HCT116 (cell line): ENCODE measurements at regions not wholly inside any gene's neighbourhood (a gene's known extent, or its start where the extent isn't known, plus 50 kb on each side); places are given as distances from the start of the nearest gene placed in this dataset.

ENCODE experiments used
- ATAC-seq: fragments of 200-7000 bp; cut with Tn5 transposase; 2 replicates; pipeline ENCODE4 v1.9.1; 2020; ENCODE audit warnings: mild to moderate bottlenecking, moderate library complexity
- BruUV-seq: library from RNA; stranded (reverse); fragments of 400-500 nt; replicated peaks from 2 replicates; lab custom pipeline; 2021; lab: Mats Ljungman, UMichigan
- CTCF ChIA-PET: fragments of 300-600 bp; sonication (Branson Sonifier 250); formaldehyde crosslinking; loops from one replicate; lab custom pipeline; 2021; ENCODE audit warnings: antibody characterized with exemption; lab: Charles Lee
- POLR2A ChIA-PET: fragments of 300-600, 350-600 bp; sonication (Branson Sonifier 250); formaldehyde crosslinking; loops from one replicate; lab custom pipeline; 2021; ENCODE audit warnings: antibody characterized with exemption; lab: Charles Lee
- RAD21 ChIA-PET, 2 experiments: fragments of 300-600 bp; sonication (Branson Sonifier 250); formaldehyde crosslinking; loops; one replicate each; lab custom pipeline; 2023; ENCODE audit warnings: low total read pairs in 2 of 2; ENCODE audit not compliant: uncharacterized antibody in 2 of 2, unreplicated experiment in 2 of 2, low non-redundant PET in 1 of 2; lab: Charles Lee
- DNase-seq: peaks from one replicate; pipeline ENCODE4 v3.0.0-alpha.2; 2010; ENCODE audit warnings: low read depth, low spot score
- H2AFZ ChIP-seq: fragments of 200-600 bp; shearing (Covaris generic), sonication (generic); 2 replicates; pipeline ENCODE4 v1.6.1; 2017; ENCODE audit warnings: low read depth, mixed run types, mixed read lengths, antibody characterized with exemption, low read length; ENCODE audit not compliant: poor library complexity, severe bottlenecking
- H3K27ac ChIP-seq: 2 replicates; pipeline ENCODE4 v1.5.1; 2012; ENCODE audit warnings: low read depth, low read length
- H3K27me3 ChIP-seq: fragments of 200-600 bp; sonication (generic); 2 replicates; pipeline ENCODE4 v1.6.1; 2016; ENCODE audit warnings: mixed run types, low read length, mixed read lengths; ENCODE audit not compliant: insufficient read depth
- H3K36me3 ChIP-seq, 2 experiments: fragments of 200-500 bp in 1 of 2; fragments of 200-600 bp in 1 of 2; sonication (Bioruptor generic) in 1 of 2; sonication (generic) in 1 of 2; 2 replicates each; pipeline versions ENCODE4 v1.5.1 to v1.6.1; 2014 to 2016; ENCODE audit warnings: low read length in 2 of 2, inconsistent platforms in 1 of 2, mixed read lengths in 1 of 2, mixed run types in 1 of 2; ENCODE audit not compliant: insufficient read depth in 2 of 2, control insufficient read depth in 1 of 2
- H3K4me1 ChIP-seq, 2 experiments: fragments of 200-600 bp in 1 of 2; sonication (generic) in 1 of 2; 2 replicates each; pipeline versions ENCODE4 v1.5.1 to v1.6.1; 2012 to 2017; ENCODE audit warnings: low read length in 2 of 2, inconsistent platforms in 1 of 2, mild to moderate bottlenecking in 1 of 2, mixed read lengths in 1 of 2, mixed run types in 1 of 2, moderate library complexity in 1 of 2; ENCODE audit not compliant: insufficient read depth in 2 of 2, control insufficient read depth in 1 of 2
- H3K4me2 ChIP-seq: fragments of 200-600 bp; sonication (generic); 2 replicates; pipeline ENCODE4 v1.6.1; 2017; ENCODE audit warnings: mixed run types, low read length, mixed read lengths
- H3K4me3 ChIP-seq, 2 experiments: fragments of 200-600 bp in 1 of 2; sonication (generic) in 1 of 2; replicated peaks in 1 of 2; 2 replicates each; pipeline ENCODE4 v1.5.1; 2011 to 2016; ENCODE audit warnings: low read length in 2 of 2, control low read depth in 1 of 2, low read depth in 1 of 2, mild to moderate bottlenecking in 1 of 2, mixed read lengths in 1 of 2, mixed run types in 1 of 2
- H3K79me2 ChIP-seq: fragments of 200-600 bp; sonication (generic); 2 replicates; pipeline ENCODE4 v1.6.1; 2017; ENCODE audit warnings: mild to moderate bottlenecking, mixed run types, low read length, moderate library complexity, mixed read lengths; ENCODE audit not compliant: insufficient read depth
- H3K9ac ChIP-seq: fragments of 200-600 bp; sonication (generic); 2 replicates; pipeline ENCODE4 v1.6.1; 2016; ENCODE audit warnings: low read length, mixed read lengths
- H3K9me2 ChIP-seq: fragments of 200-600 bp; sonication (generic), shearing (Covaris generic); 2 replicates; pipeline ENCODE4 v1.6.1; 2017; ENCODE audit warnings: mixed run types, mild to moderate bottlenecking, moderate library complexity; ENCODE audit not compliant: insufficient read depth
- H3K9me3 ChIP-seq, 2 experiments: fragments of 200-500 bp in 1 of 2; fragments of 200-600 bp in 1 of 2; sonication (Bioruptor generic) in 1 of 2; sonication (generic) in 1 of 2; 2 replicates each; pipeline ENCODE4 v1.6.1; 2014 to 2017; ENCODE audit warnings: low read length in 2 of 2, mixed read lengths in 2 of 2, inconsistent platforms in 1 of 2, low read depth in 1 of 2, mild to moderate bottlenecking in 1 of 2, mixed run types in 1 of 2, moderate library complexity in 1 of 2; ENCODE audit not compliant: control insufficient read depth in 1 of 2, insufficient read depth in 1 of 2
- H4K20me1 ChIP-seq: fragments of 200-600 bp; sonication (generic), shearing (Covaris generic); 2 replicates; pipeline ENCODE4 v1.6.1; 2017; ENCODE audit warnings: mixed run types, mild to moderate bottlenecking, moderate library complexity; ENCODE audit not compliant: insufficient read depth
- ATF3 ChIP-seq: IDR thresholded peaks from 2 replicates; pipeline ENCODE4 v1.6.1; 2012
- CBX3 ChIP-seq: IDR thresholded peaks from 2 replicates; pipeline ENCODE4 v1.6.1; 2012; ENCODE audit warnings: low read depth
- EGR1 ChIP-seq: IDR thresholded peaks from 2 replicates; pipeline ENCODE4 v1.6.1; 2012; ENCODE audit warnings: low read depth
- ELF1 ChIP-seq: IDR thresholded peaks from 2 replicates; pipeline ENCODE4 v1.6.1; 2012; ENCODE audit warnings: low read depth, borderline replicate concordance
- EZH2 ChIP-seq: fragments of 200-600 bp; sonication (generic); IDR thresholded peaks from 2 replicates; pipeline ENCODE4 v1.6.1; 2017; ENCODE audit warnings: antibody characterized with exemption, mixed run types
- FOSL1 ChIP-seq: IDR thresholded peaks from 2 replicates; pipeline ENCODE4 v1.6.1; 2012; ENCODE audit warnings: low read depth
- JUND ChIP-seq: IDR thresholded peaks from 2 replicates; pipeline ENCODE4 v1.6.1; 2012
- POLR2A ChIP-seq: IDR thresholded peaks from 2 replicates; pipeline ENCODE4 v1.7.0; 2011; ENCODE audit warnings: borderline replicate concordance; ENCODE audit not compliant: insufficient read depth, insufficient read length; ENCODE audit errors: extremely low read depth
- POLR2AphosphoS5 ChIP-seq: IDR thresholded peaks from 2 replicates; pipeline ENCODE4 v1.6.1; 2011; ENCODE audit warnings: mild to moderate bottlenecking, low read depth, low read length, moderate library complexity
- RAD21 ChIP-seq: IDR thresholded peaks from 2 replicates; pipeline ENCODE4 v1.6.1; 2012; ENCODE audit warnings: low read depth, mild to moderate bottlenecking
- REST ChIP-seq: IDR thresholded peaks from 2 replicates; pipeline ENCODE4 v1.6.1; 2012; ENCODE audit warnings: low read depth
- SP1 ChIP-seq: IDR thresholded peaks from 2 replicates; pipeline ENCODE4 v1.6.1; 2012; ENCODE audit warnings: low read depth
- SRF ChIP-seq: IDR thresholded peaks from 2 replicates; pipeline ENCODE4 v1.6.1; 2012; ENCODE audit warnings: low read depth
- ZNF274 ChIP-seq: fragments of 200-500 bp; sonication (Bioruptor generic); IDR thresholded peaks from 2 replicates; pipeline ENCODE4 v1.6.1; 2014; ENCODE audit warnings: mild to moderate bottlenecking, low read depth, low read length, inconsistent platforms
- intact Hi-C: fragments of 100-400 bp; cut with micrococcal nuclease; formaldehyde crosslinking; loops from 2 replicates; pipeline ENCODE4 v1.10.0; 2022

DNA sequence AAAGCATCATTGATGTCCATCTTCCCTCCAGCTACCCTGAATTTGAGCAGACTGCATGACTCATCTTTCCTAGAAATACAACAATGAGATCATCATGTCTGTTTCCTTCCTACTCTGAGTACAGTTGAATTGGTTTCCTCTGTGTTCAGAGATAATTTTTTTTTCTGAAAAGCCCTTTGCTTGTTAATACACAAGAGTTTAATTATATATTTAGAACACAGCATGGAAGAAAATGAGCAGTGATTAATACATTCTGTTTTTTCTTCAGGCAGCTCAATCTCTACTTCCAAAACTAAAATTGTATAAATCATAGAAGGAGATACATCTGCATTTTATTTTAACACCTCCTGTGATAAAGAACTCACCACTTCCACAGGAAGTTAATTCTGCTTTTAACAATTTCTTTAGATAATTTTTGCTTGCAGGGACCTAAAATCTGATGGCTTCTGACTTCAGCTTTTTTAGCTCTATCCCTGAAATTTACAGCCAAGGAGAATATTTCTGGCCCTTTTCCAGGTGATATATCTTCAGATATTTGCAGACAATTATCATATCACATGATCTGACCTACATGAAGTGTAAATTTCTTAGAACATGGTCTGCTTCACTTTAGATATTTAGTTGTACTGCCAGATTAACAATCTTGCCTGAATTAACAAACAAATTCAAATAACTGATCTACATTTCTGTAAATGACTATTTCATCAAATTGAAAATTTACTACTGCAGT is 249.0 kb downstream of the TRIB2 start:
- no peak overlapping the region for H3K27ac ChIP-seq
- H3K9me2 ChIP-seq = no peaks in the 10 kb centered on the region
- no TSS peak for BruUV-seq
- H2AFZ ChIP-seq = no peak overlapping the region
- no peak overlapping the region for H3K9ac ChIP-seq
- ChIA-PET POLR2A (no interaction called here), CTCF (no interaction called here), RAD21 (no interaction called here)
- no peaks in the 10 kb centered on the region for H3K36me3 ChIP-seq
- intact Hi-C loops = no loop called here
- TF ChIP-seq ELF1 (no peak), SP1 (no peak), POLR2AphosphoS5 (no peak), EGR1 (no peak), REST (no peak), POLR2A (no peak), ZNF274 (no peak), FOSL1 (peak; percentile 60; the same call in 1 of the 2 replicates), RAD21 (no peak), ATF3 (peak; percentile 53; the same call in 1 of the 2 replicates), JUND (peak; percentile 40; the same call in 1 of the 2 replicates), CBX3 (no peak), EZH2 (no peak), SRF (no peak)
- no peaks in the 10 kb centered on the region for H3K27me3 ChIP-seq
- H3K4me3 ChIP-seq = no peak overlapping the region
- H3K4me1 ChIP-seq = peaks cover 2 to 6% of the 10 kb centered on the region in 2 experiments; a peak in 1 of 4 replicates
- no peaks in the 10 kb centered on the region for H3K9me3 ChIP-seq
- no peaks in the 10 kb centered on the region for H3K79me2 ChIP-seq
- H3K4me2 ChIP-seq = no peak overlapping the region; the same call in 1 of the 2 replicates
- DNase-seq = no peak
- H4K20me1 ChIP-seq = no peaks in the 10 kb centered on the region
- ATAC-seq = no peak
